GM19324 (cell line): ENCODE measurements at regions not wholly inside any gene's neighbourhood (a gene's known extent, or its start where the extent isn't known, plus 50 kb on each side); places are given as distances from the start of the nearest gene placed in this dataset.
"Not testable (repeated sequence)": the region's sequence is repeated elsewhere in the genome, so short reads cannot be mapped to it uniquely, and the experiment has no call there.

ENCODE experiments used
- ATAC-seq: cut with Tn5 transposase; IDR thresholded peaks from one replicate; pipeline ENCODE4 v1.9.1; 2021; ENCODE audit warnings: mild to moderate bottlenecking, moderate library complexity; ENCODE audit not compliant: unreplicated experiment, low FRiP score

DNA sequence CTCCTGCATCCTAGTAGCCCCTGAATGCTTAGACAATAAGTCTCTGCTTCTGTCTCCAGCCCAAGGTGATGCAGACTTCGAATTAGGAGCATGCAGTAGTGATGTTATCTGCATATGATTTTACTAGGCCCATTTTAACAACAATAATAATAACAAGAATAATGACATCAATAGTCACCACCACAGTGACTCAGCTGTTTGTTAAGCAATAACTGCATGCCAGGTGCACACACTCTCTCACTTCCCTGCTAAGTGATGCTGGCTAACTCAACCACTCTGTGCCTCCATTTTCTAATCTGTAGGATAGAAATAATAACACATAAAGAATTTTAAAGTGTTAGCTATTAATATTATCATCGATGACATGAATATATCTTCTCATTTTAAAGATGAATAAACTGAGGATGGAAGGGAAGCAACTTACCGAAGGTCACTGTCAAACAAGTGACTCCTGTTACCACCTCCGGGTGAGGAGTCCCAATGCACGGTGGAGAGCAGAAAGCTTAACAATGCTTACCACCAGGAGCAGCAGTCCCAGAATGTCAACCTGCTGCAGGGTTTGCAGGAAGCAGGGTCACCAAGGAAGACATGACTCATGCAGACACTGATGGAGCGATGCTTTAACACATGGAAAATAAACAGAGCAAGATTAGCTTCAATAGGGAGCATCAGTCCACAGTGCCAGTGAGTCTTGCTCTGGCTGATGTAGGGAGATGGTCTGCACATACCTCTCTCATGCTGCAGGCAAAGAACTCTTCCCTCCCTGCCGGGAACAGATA lies 290.2 kb downstream of the SPATA17 start:
- no peak for ATAC-seq

DNA sequence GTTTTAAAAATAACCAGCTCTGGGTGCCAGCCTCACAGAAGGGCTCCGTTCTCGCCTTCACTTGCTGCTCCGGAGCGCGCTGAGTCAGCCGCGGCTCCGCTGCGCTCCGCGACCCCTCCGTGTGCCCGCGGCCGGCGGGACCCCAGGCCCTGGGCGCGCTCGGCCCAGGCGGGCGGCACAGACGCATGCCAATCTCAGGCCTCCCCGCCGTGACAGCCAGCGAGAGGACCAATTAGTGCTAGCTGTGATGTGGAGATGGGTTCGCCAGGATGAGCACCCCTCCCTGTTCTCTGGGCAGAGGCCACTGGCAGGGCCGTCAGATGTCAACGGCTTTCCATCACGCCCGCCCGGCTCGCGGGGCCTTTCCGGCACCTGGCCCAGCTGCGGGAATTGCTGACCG lies 293.8 kb downstream of the SPATA17 start:
- no peak for ATAC-seq

DNA sequence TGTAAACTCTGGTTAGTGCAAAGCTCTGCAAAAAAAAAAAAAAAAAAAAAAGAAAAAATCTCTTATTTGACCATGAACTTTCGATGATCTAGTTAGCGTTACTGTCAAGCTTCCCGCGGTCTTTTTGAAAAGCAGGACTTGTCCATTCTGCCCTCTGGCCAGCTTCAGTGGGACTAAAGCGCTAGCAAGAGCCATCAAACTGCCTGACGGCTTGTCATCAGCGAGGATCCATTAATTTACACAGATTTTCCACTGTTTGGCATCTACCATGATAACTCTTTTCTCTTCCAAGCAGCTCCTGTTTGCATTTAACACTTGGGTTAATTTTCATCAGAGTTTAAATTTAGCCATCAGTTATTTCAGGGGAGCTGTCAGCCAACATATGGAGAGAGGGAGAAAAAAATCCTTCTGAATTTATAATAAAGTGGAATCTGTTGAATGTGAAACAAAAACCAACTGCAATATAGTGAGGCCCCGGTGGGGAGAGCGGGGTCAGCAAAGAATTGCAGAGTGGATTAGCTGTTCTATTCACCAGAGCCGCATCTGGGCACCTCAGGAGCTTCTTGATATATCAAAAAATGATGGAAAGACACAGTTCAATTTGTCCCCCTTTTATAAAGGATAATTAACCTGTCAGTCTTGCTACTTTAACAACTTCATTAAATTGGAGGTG lies 298.2 kb downstream of the SPATA17 start:
- no peak for ATAC-seq

DNA sequence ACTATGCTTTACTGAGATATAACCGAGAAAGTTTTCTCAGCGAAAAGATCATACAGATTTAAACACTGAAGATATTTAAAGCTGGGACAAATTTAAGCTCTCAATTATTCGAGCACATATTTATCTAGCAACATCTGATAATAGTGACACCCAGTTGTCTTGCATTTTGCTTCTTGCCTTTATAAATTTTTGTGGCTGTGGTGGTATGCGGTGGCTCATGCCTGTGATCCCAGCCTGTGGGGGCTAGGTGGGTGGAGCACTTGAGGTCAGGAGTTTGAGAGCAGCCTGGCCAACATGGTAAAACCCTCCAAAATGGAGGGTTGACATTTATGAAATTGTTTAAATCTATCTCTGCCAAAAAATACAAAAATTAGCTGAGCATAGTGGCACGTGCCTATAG lies 312.2 kb downstream of the SPATA17 start:
- no peak for ATAC-seq

DNA sequence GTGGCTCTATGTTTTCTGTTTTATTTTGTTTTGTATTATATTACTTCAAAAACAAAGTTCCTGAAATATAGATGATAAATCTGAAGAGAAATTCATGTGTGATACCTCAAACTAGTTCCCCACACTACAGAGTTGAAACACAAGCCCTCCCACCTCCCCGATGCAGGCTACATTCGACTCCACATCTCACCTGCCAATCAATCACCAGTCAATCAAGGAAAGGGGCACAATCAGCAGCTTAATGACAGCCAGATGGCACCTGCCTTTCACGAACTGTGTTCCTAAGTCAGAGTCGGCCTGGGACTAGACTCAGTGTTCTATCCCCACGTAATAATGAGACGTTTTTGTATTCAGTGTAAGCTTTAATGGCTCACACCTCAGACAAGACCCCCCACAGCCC lies 313.4 kb downstream of the SPATA17 start:
- ATAC-seq: no peak

DNA sequence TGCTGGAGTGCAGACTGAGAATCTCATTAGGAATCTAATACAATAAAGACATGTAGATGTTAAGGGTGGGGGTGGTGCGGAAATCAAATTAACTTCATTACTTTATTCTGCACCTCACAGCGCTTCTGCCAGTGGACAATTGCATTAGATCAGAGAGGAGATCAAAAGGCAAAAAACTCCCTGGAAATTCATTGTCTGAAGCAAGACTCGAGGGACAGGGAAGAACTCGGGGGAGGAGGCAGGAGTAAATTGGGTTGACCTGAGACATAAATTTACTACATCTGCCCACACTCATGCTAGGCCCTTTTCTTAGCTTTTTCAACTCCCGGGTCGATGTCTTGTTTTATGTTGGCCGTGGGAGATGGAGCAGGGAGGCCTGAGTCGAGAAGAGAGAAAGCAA lies 315.4 kb downstream of the SPATA17 start:
- no peak for ATAC-seq

DNA sequence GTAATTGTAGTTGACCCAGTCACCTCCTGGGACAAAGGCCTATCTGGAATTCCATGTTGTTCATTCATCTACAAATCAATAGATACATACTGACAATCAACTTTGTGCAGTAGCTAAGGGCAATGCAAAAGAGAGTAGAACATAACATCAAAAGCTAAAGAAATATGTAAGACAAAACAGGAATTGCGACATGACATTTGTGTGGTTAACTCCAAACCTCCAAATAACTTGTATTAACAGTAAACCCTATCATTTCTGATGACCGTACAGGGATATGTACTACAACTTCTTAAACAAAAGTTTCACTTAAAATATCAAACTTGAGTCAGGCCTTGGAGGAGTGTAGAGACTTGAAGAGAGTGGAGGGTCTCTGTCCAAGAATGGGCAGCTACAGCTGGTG lies 317.6 kb downstream of the SPATA17 start:
- ATAC-seq: no peak

DNA sequence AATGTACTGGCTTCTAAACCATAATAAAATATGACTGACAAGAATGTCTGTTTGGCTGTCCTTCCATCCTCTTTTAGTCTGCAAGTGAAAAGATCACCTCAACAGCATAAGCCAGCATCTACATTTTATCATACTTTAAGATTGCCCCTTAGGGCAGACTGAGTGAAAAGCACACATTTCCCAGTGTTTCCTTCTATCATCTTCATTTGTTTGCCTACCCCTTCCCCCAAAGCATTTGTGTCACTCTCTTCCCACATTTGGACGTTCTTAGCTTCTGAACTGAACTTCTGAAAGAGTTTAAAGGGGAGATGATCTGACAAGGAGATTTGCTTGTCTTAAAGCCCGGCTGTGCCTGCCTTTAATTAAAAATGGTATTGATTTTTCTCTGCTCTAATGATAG lies 322.2 kb downstream of the SPATA17 start:
- no peak for ATAC-seq

DNA sequence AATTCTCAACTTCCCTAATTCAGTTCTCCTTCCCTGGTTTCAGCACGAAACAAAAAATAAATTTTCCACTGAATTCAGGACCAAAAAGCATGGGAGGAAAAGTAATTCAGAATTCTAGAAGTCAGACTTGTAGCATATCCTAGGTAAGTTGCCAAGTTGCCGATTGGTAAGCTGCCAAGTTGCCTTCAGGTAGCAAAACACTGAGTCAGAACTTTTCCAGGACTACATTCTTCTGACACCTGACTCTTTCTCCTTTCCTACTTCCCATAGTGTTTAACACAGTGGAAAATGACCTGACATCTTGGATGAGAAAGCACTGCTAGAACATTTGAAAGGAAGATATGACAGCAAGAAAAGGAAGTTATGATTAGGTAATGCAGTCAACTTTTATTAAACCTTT lies 322.8 kb downstream of the SPATA17 start:
- ATAC-seq: no peak

DNA sequence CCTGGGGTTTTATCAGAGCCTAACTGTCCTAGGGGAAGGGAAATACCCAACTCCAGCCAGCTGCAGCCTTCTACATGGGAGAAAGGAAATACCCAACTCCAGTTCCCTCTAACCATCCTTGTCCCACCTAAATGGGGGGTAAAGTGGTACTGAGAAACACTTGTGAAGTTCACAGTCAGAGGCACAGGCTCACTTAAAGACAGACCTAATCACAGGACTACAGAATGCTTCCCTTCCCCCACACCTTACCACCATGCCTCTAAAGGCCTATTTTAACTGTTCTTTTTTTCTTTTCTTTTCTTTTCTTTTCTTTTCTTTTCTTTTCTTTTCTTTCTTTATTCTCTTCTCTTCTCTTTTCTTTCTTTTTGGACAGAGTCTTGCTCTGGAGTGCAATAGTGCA lies 324.6 kb downstream of the SPATA17 start:
- ATAC-seq: no peak

DNA sequence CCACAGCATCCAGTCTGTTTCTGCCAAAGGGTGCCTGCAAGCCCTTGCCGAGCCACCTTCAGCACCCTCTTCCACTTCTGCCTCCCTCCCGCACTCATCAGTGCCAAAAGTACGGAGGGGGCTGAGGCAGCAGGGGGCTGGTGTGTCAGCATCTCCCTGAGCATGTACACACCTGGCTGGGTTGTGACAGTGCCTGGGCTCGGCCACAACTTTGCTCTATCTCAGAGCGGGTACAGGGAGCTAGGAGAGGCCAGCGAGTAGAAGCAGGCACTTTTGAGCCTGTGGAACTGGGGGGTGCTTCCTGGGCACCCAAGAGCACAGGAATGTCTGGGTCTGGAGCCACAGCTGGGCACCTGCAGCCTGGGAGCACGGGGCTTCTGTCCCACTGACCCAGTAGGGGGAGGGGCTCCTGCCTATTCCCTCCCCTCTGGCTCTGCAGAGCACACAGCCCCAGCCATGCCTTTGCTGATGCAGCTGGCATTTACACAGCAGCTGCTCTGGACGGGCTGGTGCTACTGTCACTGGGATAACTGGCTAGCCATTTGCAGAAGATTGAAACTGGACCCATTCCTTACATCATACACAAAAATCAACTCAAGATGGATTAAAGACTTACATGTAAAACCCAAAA lies 319.8 kb upstream of the RRP15 start:
- ATAC-seq: no peak

DNA sequence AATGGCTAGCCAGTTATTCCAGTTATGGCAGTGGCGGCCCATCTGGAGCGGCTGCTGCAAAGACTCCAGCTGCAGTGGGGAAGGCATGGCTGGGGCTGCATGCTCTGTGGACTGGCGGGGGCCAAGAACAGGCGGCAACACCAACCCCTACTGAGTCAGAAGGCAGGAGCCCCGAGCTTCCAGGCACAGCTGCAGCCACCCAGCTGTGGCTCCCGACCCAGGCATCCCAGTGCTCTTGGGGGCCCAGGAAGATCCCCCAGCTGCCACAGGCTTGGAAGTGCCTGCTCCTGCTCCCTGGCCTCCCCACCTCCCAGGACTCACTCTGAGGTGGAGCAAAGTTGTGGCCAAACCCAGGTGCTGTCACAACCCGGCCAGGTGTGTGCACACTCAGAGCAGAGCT lies 317.0 kb upstream of the RRP15 start:
- ATAC-seq: no peak

DNA sequence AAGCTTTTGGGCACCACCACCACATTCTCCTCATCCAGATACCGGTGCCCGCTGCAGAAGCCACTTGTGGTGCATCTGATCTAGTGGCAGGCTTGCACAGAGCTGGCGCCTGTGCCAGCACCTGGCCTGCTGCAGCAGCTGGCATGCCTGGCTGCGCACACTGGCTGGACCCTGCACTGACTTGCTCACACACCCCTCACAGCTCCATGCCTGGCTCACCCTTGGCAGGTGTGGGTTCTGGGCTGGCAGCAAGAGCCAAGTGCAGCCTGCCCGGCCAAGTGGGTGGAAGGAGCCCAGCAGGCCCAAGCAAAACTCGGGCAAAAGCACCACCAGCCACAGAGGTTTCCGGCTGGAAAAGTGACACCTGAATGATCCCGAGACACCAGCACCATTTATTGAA lies 315.7 kb upstream of the RRP15 start:
- no peak for ATAC-seq

DNA sequence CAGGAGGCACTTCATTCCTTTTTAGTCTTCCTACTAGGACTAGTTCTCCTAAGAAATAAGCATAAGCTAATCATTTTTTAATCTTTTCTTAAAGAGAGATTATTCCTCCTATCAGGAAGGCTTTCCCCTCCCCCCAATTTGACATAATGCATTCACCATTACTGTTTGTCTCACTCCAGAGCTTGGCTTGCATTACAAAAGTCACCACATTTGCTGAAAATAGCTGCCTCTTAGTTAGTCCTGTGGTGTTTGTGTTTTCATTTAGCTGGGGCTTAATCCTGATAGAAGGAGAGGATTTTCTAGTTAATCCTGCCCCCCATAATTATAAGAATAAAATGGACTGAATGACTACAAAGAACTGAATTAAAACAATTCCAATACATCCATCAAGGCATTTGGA lies 307.1 kb upstream of the RRP15 start:
- ATAC-seq: no peak

DNA sequence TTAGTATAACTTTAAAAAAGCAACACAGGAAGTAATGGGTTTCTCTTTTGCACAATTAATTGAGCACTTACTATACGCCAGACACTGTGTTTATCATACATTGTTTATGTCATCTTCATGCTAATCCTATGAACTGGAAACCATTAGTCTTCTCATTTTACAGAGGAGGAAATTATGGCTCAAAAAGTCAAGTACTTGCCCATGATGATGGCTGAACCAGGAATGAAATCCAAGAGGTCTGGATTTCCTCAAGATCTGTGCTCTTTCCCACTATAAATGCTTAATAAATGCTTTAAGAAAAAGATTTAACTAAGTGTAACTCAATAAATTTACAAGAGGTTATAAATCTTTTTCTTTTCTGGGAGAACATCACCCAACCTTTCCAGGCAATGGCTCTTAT lies 303.7 kb upstream of the RRP15 start:
- ATAC-seq: no peak

DNA sequence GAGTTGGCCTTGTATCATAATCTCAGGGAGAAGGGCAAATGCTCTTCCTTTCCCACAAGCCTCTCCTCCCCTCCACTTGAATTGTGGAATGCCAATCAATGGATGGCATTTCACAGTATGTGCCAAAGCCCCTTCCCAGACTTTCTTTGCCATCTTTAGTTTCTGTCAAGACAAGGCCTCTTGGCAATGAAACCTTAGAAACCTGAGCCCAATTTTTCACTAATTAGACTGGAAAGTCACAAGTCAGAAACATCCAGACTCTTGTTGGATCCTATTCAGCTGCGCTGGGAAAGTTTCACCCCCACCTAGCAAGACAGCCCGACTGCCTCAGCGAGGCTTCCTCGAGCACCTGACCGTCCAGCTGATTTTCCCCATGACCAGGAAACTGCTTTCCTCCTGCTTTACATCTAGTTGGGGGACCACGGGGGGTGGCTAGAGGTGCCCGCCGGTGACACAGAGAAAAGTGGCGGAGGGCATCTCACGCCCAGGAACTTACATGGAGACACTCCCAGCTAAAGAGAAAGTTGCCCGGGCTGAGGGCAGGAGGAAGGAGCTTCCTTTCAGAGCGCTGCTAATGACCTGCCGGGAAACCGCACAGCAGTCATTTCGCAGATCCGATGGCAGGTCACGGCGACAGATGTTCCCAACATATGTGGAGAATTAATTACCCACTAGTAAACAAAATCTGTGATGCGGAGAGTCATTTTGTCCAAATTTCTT lies 302.6 kb upstream of the RRP15 start:
- ATAC-seq: no peak

DNA sequence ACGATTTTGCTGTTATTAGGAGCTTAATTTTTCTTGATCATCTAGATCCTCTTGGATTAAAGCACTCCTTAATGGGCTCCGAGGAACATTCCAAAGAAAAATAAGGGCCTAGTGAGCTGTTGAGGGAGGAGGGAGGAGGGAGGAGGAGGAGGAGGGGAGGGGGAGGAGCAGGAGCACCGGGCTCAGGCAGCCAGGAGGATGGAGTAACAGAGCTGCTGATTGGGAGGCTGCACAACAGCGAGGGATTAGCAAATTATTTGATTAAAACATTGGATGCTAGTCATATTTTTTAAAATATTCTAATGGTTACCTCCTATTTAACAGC lies 302.1 kb upstream of the RRP15 start:
- ATAC-seq: no peak

DNA sequence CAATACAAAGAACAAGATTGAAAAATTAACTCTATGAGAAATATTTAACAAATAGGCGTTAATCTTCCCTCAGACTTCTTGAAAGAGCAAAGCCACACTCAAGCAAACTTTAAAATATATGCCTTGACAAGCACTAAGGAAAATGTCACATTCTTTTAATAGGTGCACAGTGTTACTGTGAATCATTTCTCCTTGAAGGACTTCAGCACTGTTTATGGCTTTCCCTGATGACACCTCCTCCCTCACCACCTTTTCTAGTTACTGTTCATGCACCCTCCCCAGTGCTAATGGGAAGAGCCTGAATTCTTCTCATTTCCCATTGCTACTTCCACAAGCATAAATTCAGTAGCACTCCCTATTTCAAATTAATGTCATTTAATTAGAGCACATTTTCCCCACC lies 299.5 kb upstream of the RRP15 start:
- no peak for ATAC-seq

DNA sequence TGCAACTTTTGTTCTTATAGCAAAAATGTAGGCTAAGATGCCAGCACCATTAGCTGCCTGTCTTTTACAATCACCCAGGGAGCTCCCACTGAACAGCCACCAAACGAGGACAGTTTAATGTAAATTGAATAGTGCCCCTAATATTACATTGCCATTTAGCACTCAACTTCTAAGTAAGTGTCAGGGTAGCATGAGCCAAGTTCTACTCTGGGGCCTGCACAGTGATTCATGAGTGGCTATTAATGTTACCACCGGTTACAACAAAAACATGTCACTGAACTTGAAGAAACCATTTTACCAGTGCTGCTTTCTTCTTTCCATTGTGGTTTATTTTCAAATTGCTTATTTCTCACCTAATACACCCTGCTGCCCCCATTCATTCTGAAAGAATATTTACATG lies 295.6 kb upstream of the RRP15 start:
- ATAC-seq: no peak

DNA sequence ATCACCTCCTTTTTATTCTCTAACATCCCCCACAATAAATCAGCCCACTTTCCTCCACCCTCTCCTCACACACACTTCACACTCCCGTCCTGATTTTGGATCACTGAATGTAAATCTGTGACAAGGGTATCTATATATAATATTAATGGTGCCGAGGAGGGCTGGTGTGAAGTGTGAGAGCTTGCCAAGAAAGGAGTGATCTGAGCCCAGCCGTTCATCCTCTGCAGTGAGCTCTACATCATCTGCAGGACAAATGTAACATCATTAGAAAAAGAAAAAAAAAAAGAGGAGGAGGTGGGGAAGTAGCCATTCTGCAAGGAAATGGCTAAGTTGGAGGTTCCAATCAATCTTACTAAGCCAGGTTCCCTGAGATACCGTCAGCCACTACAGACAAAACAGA lies 291.7 kb upstream of the RRP15 start:
- ATAC-seq: no peak

DNA sequence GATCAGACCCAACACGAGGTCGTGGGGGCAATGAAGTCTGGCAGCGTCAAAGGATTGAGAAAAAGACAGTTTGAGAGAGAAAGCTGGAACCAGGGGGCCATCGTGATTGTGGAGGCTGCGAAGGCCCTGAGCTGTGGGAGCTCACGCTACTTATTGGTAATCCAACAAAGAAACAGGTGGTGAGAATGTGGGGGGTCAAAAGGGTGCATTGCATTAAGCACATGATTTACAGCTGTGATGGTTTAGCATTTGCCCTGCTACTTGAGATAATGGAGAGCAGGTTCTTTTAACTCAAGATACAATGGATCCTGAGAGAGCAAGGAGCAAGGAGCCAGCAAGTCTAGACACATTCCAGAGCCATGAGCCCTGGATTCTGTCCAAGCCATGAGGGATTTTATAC lies 276.8 kb upstream of the RRP15 start:
- ATAC-seq: not testable (repeated sequence)
